ENCODE measurements at regions not wholly inside any gene's neighbourhood (a gene's known extent, or its start where the extent isn't known, plus 50 kb on each side); places are given as distances from the start of the nearest gene placed in this dataset.
"Not testable (repeated sequence)": the region's sequence is repeated elsewhere in the genome, so short reads cannot be mapped to it uniquely, and the experiment has no call there.

DNA sequence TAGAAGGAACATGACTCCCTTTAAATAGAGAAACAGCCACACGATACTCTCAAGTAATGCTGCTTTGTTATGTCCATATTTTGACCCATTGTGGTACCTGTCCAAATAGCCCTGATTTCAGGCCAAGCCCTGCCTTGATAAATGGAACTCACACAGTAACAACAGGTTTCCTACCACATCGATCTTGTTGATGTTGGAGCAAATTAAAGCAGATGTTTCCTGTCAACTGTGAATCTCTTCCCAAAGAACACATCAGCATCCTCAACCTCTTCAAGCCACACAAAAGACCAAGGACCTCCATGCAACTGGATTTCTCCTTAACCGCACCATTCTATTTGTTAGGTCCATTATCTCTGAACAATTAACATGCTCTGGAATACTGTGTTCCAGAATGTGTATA, 109.5 kb downstream of the FOXD4L6 start:
- not testable (repeated sequence) for TF ChIP-seq POLR2A (IDR thresholded peaks at IDR 0.05; ENCODE audit: low read depth); EP300 (IDR thresholded peaks at IDR 0.05)
- TF ChIP-seq, protein P1, sequence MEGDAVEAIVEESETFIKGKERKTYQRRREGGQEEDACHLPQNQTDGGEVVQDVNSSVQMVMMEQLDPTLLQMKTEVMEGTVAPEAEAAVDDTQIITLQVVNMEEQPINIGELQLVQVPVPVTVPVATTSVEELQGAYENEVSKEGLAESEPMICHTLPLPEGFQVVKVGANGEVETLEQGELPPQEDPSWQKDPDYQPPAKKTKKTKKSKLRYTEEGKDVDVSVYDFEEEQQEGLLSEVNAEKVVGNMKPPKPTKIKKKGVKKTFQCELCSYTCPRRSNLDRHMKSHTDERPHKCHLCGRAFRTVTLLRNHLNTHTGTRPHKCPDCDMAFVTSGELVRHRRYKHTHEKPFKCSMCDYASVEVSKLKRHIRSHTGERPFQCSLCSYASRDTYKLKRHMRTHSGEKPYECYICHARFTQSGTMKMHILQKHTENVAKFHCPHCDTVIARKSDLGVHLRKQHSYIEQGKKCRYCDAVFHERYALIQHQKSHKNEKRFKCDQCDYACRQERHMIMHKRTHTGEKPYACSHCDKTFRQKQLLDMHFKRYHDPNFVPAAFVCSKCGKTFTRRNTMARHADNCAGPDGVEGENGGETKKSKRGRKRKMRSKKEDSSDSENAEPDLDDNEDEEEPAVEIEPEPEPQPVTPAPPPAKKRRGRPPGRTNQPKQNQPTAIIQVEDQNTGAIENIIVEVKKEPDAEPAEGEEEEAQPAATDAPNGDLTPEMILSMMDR (IDR thresholded peaks at IDR 0.05): not testable (repeated sequence)

All from esophagus muscularis mucosa (tissue), 4 donors.